H1 (cell line): ENCODE measurements at regions not wholly inside any gene's neighbourhood (a gene's known extent, or its start where the extent isn't known, plus 50 kb on each side); places are given as distances from the start of the nearest gene placed in this dataset.

Experiments
- CTCF ChIA-PET: fragments of 300-600 bp; sonication (Branson Sonifier 250); formaldehyde crosslinking; loops from one replicate; lab custom pipeline; 2021; ENCODE audit not compliant: partially characterized antibody; lab: Charles Lee
- POLR2A ChIA-PET: fragments of 300-600 bp; sonication (Branson Sonifier 250); formaldehyde crosslinking; loops from one replicate; lab custom pipeline; 2021; ENCODE audit warnings: inconsistent platforms; ENCODE audit not compliant: partially characterized antibody; lab: Charles Lee
- DNase-seq, 2 experiments: peaks; one replicate each; pipeline versions ENCODE4 v3.0.0 to v3.0.0-alpha.2; 2010 to 2022; ENCODE audit warnings: low spot score in 2 of 2, low read depth in 1 of 2, mixed read lengths in 1 of 2
- FAIRE-seq: peaks from 2 replicates; lab custom pipeline; 2011; peaks lifted over from hg19 to GRCh38; lab: Jason Lieb, UNC
- H2AFZ ChIP-seq: 2 replicates; pipeline ENCODE4 v1.8.1; 2012; ENCODE audit warnings: low read length, inconsistent platforms
- H2AK5ac ChIP-seq: 2 replicates; pipeline ENCODE4 v1.6.1; 2013; ENCODE audit warnings: low read depth, low read length
- H2BK120ac ChIP-seq: replicated peaks from 2 replicates; pipeline ENCODE3; 2013; ENCODE audit warnings: low read depth, low read length, inconsistent platforms
- H2BK12ac ChIP-seq: 2 replicates; pipeline ENCODE4 v1.6.1; 2013; ENCODE audit warnings: low read depth, low read length
- H2BK15ac ChIP-seq: 2 replicates; pipeline ENCODE4 v1.6.1; 2013; ENCODE audit warnings: low read length
- H2BK20ac ChIP-seq: 2 replicates; pipeline ENCODE4 v1.6.1; 2013; ENCODE audit warnings: low read length
- H2BK5ac ChIP-seq: 2 replicates; pipeline ENCODE4 v1.6.1; 2013; ENCODE audit warnings: low read depth, low read length
- H3K14ac ChIP-seq: 2 replicates; pipeline ENCODE4 v1.6.1; 2013; ENCODE audit warnings: inconsistent platforms; ENCODE audit not compliant: insufficient read length
- H3K18ac ChIP-seq: 2 replicates; pipeline ENCODE4 v1.6.1; 2013; ENCODE audit warnings: low read length; ENCODE audit errors: extremely low read depth
- H3K23ac ChIP-seq: 2 replicates; pipeline ENCODE4 v1.6.1; 2013; ENCODE audit warnings: inconsistent platforms; ENCODE audit not compliant: insufficient read length
- H3K23me2 ChIP-seq: 2 replicates; pipeline ENCODE4 v1.6.1; 2013; ENCODE audit warnings: low read depth, low read length
- H3K27ac ChIP-seq: 2 replicates; pipeline ENCODE4 v1.6.1; 2011; ENCODE audit warnings: low read depth, low read length, inconsistent platforms
- H3K27me3 ChIP-seq, 4 experiments: replicated peaks in 1 of 4; 1 replicate in 1 of 4; 2 replicates in 3 of 4; pipeline versions ENCODE4 v1.6.1 to v1.8.1; 2011 to 2013; ENCODE audit warnings: low read length in 3 of 4, mild to moderate bottlenecking in 3 of 4, inconsistent platforms in 2 of 4, mixed read lengths in 2 of 4, moderate library complexity in 1 of 4; ENCODE audit not compliant: control insufficient read depth in 3 of 4, insufficient read depth in 3 of 4; ENCODE audit errors: extremely low read depth in 1 of 4
- H3K36me3 ChIP-seq, 4 experiments: 2 replicates each; pipeline versions ENCODE4 v1.6.1 to v1.8.1; 2011 to 2013; ENCODE audit warnings: mild to moderate bottlenecking in 4 of 4, low read length in 3 of 4, moderate library complexity in 2 of 4, control low read depth in 1 of 4, inconsistent platforms in 1 of 4; ENCODE audit not compliant: insufficient read depth in 4 of 4, control insufficient read depth in 2 of 4
- H3K4ac ChIP-seq: replicated peaks from 2 replicates; pipeline ENCODE3; 2013; ENCODE audit warnings: low read length, low read depth, mixed read lengths, inconsistent platforms; ENCODE audit not compliant: insufficient read length
- H3K4me1 ChIP-seq, 4 experiments: replicated peaks in 1 of 4; 1 replicate in 1 of 4; 2 replicates in 3 of 4; pipeline versions ENCODE4 v1.6.1 to v1.8.1; 2011 to 2013; ENCODE audit warnings: low read length in 3 of 4, inconsistent platforms in 2 of 4, mixed read lengths in 1 of 4; ENCODE audit not compliant: insufficient read depth in 4 of 4, control insufficient read depth in 3 of 4
- H3K4me2 ChIP-seq, 2 experiments: 2 replicates each; pipeline versions ENCODE4 v1.6.1 to v1.8.1; 2011 to 2013; ENCODE audit warnings: low read depth in 2 of 2, low read length in 2 of 2, control low read depth in 1 of 2, inconsistent platforms in 1 of 2, mild to moderate bottlenecking in 1 of 2; ENCODE audit not compliant: insufficient read depth in 1 of 2
- H3K4me3 ChIP-seq, 4 experiments: fragments of 200-600, 300-600 bp in 1 of 4; sonication (generic), shearing (Covaris generic), sonication (Bioruptor Twin) in 1 of 4; 2 replicates each; pipeline versions ENCODE4 v1.5.1 to v1.8.1; 2011 to 2016; ENCODE audit warnings: low read length in 4 of 4, low read depth in 3 of 4, control low read depth in 2 of 4, inconsistent platforms in 2 of 4, mild to moderate bottlenecking in 2 of 4, mixed read lengths in 1 of 4, moderate library complexity in 1 of 4; ENCODE audit not compliant: insufficient read depth in 2 of 4; ENCODE audit errors: extremely low read depth in 1 of 4
- H3K56ac ChIP-seq: replicated peaks from 2 replicates; pipeline ENCODE3; 2013; ENCODE audit warnings: low read depth, mild to moderate bottlenecking, mixed read lengths, low read length, inconsistent platforms; ENCODE audit not compliant: insufficient read length
- H3K79me1 ChIP-seq: 2 replicates; pipeline ENCODE4 v1.6.1; 2013; ENCODE audit warnings: low read depth, low read length, control low read depth
- H3K79me2 ChIP-seq, 2 experiments: 2 replicates each; pipeline versions ENCODE4 v1.6.1 to v1.8.1; 2012 to 2013; ENCODE audit warnings: low read length in 2 of 2, mild to moderate bottlenecking in 2 of 2, inconsistent platforms in 1 of 2; ENCODE audit not compliant: insufficient read depth in 2 of 2, control insufficient read depth in 1 of 2
- H3K9ac ChIP-seq, 4 experiments: replicated peaks in 1 of 4; 1 replicate in 1 of 4; 2 replicates in 3 of 4; pipeline versions ENCODE4 v1.6.1 to v1.8.1; 2011 to 2013; ENCODE audit warnings: low read depth in 3 of 4, low read length in 3 of 4, control low read depth in 2 of 4, mild to moderate bottlenecking in 2 of 4, moderate library complexity in 2 of 4, inconsistent platforms in 1 of 4; ENCODE audit errors: extremely low read depth in 1 of 4
- H3K9me3 ChIP-seq, 2 experiments: 2 replicates each; pipeline versions ENCODE4 v1.6.1 to v1.8.1; 2012 to 2013; ENCODE audit warnings: mild to moderate bottlenecking in 2 of 2, moderate library complexity in 2 of 2, control low read depth in 1 of 2, inconsistent platforms in 1 of 2, low read depth in 1 of 2, low read length in 1 of 2, mixed read lengths in 1 of 2; ENCODE audit not compliant: insufficient read depth in 2 of 2
- H4K20me1 ChIP-seq, 2 experiments: replicated peaks in 1 of 2; 2 replicates each; pipeline versions ENCODE3 to v1.8.1; 2011 to 2013; ENCODE audit warnings: inconsistent platforms in 2 of 2, low read length in 2 of 2, mild to moderate bottlenecking in 1 of 2; ENCODE audit not compliant: insufficient read depth in 2 of 2, control insufficient read depth in 1 of 2
- H4K5ac ChIP-seq: 2 replicates; pipeline ENCODE4 v1.6.1; 2013; ENCODE audit warnings: low read length, low read depth, mixed read lengths, inconsistent platforms; ENCODE audit not compliant: insufficient read length
- H4K8ac ChIP-seq: 2 replicates; pipeline ENCODE4 v1.8.0; 2013; ENCODE audit warnings: mild to moderate bottlenecking, moderate library complexity, low read length, inconsistent platforms; ENCODE audit not compliant: insufficient read depth; ENCODE audit errors: extremely low read depth
- H4K91ac ChIP-seq: replicated peaks from 2 replicates; pipeline ENCODE3; 2013; ENCODE audit warnings: low read length, mixed read lengths, inconsistent platforms; ENCODE audit not compliant: insufficient read length
- BCL11A ChIP-seq, 2 experiments: IDR thresholded peaks; one replicate each; pipeline ENCODE4 v1.6.1; 2011; ENCODE audit warnings: low read depth in 2 of 2, low read length in 2 of 2, mild to moderate bottlenecking in 2 of 2
- CBX8 ChIP-seq: fragments of 300-800, 300-1000 bp; sonication (generic); IDR thresholded peaks from 2 replicates; pipeline ENCODE4 v1.7.1; 2016; ENCODE audit warnings: low read depth, low read length, borderline replicate concordance
- CHD1 ChIP-seq: IDR thresholded peaks from 2 replicates; pipeline ENCODE4 v1.6.1; 2012; ENCODE audit warnings: low read depth, low read length, improper control_type of control experiment
- CTBP2 ChIP-seq: IDR thresholded peaks from 2 replicates; pipeline ENCODE4 v1.7.0; 2011; ENCODE audit warnings: borderline replicate concordance, mild to moderate bottlenecking, moderate library complexity, mixed read lengths, low read length; ENCODE audit not compliant: insufficient read depth, insufficient read length
- EGR1 ChIP-seq: IDR thresholded peaks from 2 replicates; pipeline ENCODE4 v1.6.1; 2011; ENCODE audit warnings: low read depth, low read length, borderline replicate concordance
- JUN ChIP-seq: IDR thresholded peaks from 2 replicates; pipeline ENCODE4 v1.6.1; 2011; ENCODE audit warnings: low read depth, mild to moderate bottlenecking, improper control_type of control experiment, low read length
- MAFK ChIP-seq: IDR thresholded peaks from 2 replicates; pipeline ENCODE4 v1.6.1; 2012; ENCODE audit warnings: low read depth, mild to moderate bottlenecking, improper control_type of control experiment, low read length
- RXRA ChIP-seq: IDR thresholded peaks from 2 replicates; pipeline ENCODE4 v1.6.1; 2011; ENCODE audit warnings: low read depth, mild to moderate bottlenecking, low read length, moderate library complexity; ENCODE audit not compliant: insufficient read depth
- SAP30 ChIP-seq: fragments of 300-600 bp; sonication (generic); IDR thresholded peaks from 2 replicates; pipeline ENCODE4 v1.7.1; 2012; ENCODE audit warnings: low read length, moderate library complexity, mild to moderate bottlenecking, inconsistent platforms; ENCODE audit not compliant: insufficient read depth, insufficient replicate concordance
- TAF1 ChIP-seq: IDR thresholded peaks from 2 replicates; pipeline ENCODE4 v1.6.1; 2011; ENCODE audit warnings: mild to moderate bottlenecking, low read depth, low read length
- ZNF274 ChIP-seq: IDR thresholded peaks from 2 replicates; pipeline ENCODE4 v1.7.0; 2012; ENCODE audit warnings: low read length, borderline replicate concordance; ENCODE audit errors: extremely low read depth
- WGBS, 2 experiments: shearing (Covaris generic) in 1 of 2; methylation state at CpG; one replicate each; pipeline versions ENCODE4 v1.1.6 to v1.1.7; 2013 to 2015; ENCODE audit warnings: low lambda C conversion rate in 2 of 2, mixed read lengths in 2 of 2, inconsistent platforms in 1 of 2, low coverage in 1 of 2, missing lambda C conversion rate in 1 of 2; ENCODE audit not compliant: insufficient replicate concordance in 2 of 2, insufficient coverage in 1 of 2, insufficient read length in 1 of 2; ENCODE audit errors: extremely low coverage in 1 of 2, missing lambda C conversion rate in 1 of 2; 5-methylcytosine and 5-hydroxymethylcytosine counted together
- TF ChIP-seq, protein P1 (sequence below): IDR thresholded peaks from 2 replicates; pipeline ENCODE4 v1.6.1; 2012; ENCODE audit warnings: inconsistent platforms
- TF ChIP-seq, protein P2 (sequence below): IDR thresholded peaks from 2 replicates; pipeline ENCODE4 v1.6.1; 2011; ENCODE audit warnings: low read length, improper control_type of control experiment

DNA sequence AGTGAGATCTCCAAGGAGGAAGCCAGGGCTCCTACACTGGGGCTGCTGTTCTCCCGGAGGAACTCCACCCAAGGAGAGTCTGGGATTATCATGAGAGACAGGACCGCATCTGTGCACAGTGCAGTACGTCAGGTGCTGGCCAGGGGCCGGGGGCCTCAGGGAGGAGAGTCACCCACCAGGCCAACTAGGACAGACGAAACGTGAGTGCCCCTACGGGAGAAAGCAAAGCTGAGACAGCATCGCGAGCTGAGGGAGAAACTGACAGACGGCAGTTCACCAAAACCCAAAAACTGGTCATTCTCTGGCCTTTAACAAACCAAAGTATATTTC, 273.4 kb downstream of the BRD1 start:
- no peak overlapping the region for H2AFZ ChIP-seq
- no peaks in the 10 kb centered on the region for H3K79me1 ChIP-seq
- no peak overlapping the region for H2AK5ac ChIP-seq
- H3K4ac ChIP-seq, result no peak overlapping the region
- H3K23me2 ChIP-seq, result no peaks in the 10 kb centered on the region
- H3K9me3 ChIP-seq, result peaks cover 8 to 14% of the 10 kb centered on the region in 2 experiments; a peak in 3 of 4 replicates
- H3K9ac ChIP-seq, result no peak overlapping the region
- no peak overlapping the region for H2BK12ac ChIP-seq
- H3K36me3 ChIP-seq, result no peaks in the 10 kb centered on the region
- H3K4me3 ChIP-seq, result no peak overlapping the region
- H3K14ac ChIP-seq, result no peak overlapping the region
- no peaks in the 10 kb centered on the region for H4K20me1 ChIP-seq
- DNase-seq (peak in 1 of 2 experiments; percentile 26), FAIRE-seq (no peak)
- no peak overlapping the region for H3K18ac ChIP-seq
- 94% methylated on average over 10 of the region's 10 CpGs; no CpG with 5 or more reads in 1 of the 2 experiments for whole genome bisulfite sequencing, 2 experiments
- no peaks in the 10 kb centered on the region; a peak in 3 of 7 replicates for H3K4me1 ChIP-seq
- no peaks in the 10 kb centered on the region for H3K79me2 ChIP-seq
- no peaks in the 10 kb centered on the region; a peak in 2 of 7 replicates for H3K27me3 ChIP-seq
- no peak overlapping the region for H2BK15ac ChIP-seq
- H3K27ac ChIP-seq, result no peak overlapping the region
- CTCF ChIA-PET, result interaction anchor here (1.2 kb wide), 1 partner anchor 12 kb away, joined by 5 read pairs; no protein-coding TSS in a partner anchor
- H3K56ac ChIP-seq, result no peak overlapping the region
- no peak overlapping the region for H3K23ac ChIP-seq
- H3K4me2 ChIP-seq, result no peak overlapping the region
- no peak overlapping the region for H4K91ac ChIP-seq
- no peak overlapping the region for H2BK120ac ChIP-seq
- H4K8ac ChIP-seq, result no peak overlapping the region
- H2BK5ac ChIP-seq, result no peak overlapping the region
- POLR2A ChIA-PET, result no interaction called here
- H2BK20ac ChIP-seq, result no peak overlapping the region
- no peak overlapping the region for H4K5ac ChIP-seq
- TF ChIP-seq EGR1 (no peak), SAP30 (no peak), MAFK (no peak), TAF1 (no peak), CHD1 (no peak), JUN (no peak), ZNF274 (no peak), BCL11A (IDR thresholded peaks at IDR 0.05; ENCODE audit: low read depth in 2 of 2, low read length in 2 of 2) (no peak), CTBP2 (no peak), RXRA (no peak), CBX8 (no peak)
- TF ChIP-seq, protein P1, sequence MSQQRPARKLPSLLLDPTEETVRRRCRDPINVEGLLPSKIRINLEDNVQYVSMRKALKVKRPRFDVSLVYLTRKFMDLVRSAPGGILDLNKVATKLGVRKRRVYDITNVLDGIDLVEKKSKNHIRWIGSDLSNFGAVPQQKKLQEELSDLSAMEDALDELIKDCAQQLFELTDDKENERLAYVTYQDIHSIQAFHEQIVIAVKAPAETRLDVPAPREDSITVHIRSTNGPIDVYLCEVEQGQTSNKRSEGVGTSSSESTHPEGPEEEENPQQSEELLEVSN, result no peak
- TF ChIP-seq, protein P2, sequence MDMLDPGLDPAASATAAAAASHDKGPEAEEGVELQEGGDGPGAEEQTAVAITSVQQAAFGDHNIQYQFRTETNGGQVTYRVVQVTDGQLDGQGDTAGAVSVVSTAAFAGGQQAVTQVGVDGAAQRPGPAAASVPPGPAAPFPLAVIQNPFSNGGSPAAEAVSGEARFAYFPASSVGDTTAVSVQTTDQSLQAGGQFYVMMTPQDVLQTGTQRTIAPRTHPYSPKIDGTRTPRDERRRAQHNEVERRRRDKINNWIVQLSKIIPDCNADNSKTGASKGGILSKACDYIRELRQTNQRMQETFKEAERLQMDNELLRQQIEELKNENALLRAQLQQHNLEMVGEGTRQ, result no peak
